A673 (cell line): ENCODE measurements at regions not wholly inside any gene's neighbourhood (a gene's known extent, or its start where the extent isn't known, plus 50 kb on each side); places are given as distances from the start of the nearest gene placed in this dataset.

ENCODE experiments used
- BruUV-seq: library from RNA; stranded (reverse); fragments of 400-500 nt; replicated peaks from 2 replicates; lab custom pipeline; 2021; lab: Mats Ljungman, UMichigan
- CTCF ChIA-PET: fragments of 300-600 bp; sonication (Branson Sonifier 250); formaldehyde crosslinking; loops from one replicate; lab custom pipeline; 2022; ENCODE audit warnings: antibody characterized with exemption; lab: Charles Lee
- POLR2A ChIA-PET: fragments of 300-600 bp; sonication (Branson Sonifier 250); formaldehyde crosslinking; loops from one replicate; lab custom pipeline; 2022; ENCODE audit warnings: antibody characterized with exemption; ENCODE audit not compliant: low non-redundant PET; lab: Charles Lee
- DNase-seq: peaks from one replicate; pipeline ENCODE4 v3.0.0-alpha.2; 2015; ENCODE audit warnings: low spot score
- H3K27ac ChIP-seq: fragments of 200-600 bp; sonication (generic); 2 replicates; pipeline ENCODE4 v1.5.1; 2016; ENCODE audit warnings: mixed run types, low read depth, mild to moderate bottlenecking, mixed read lengths, antibody characterized with exemption, low read length; ENCODE audit not compliant: poor library complexity, severe bottlenecking
- H3K27me3 ChIP-seq: fragments of 200-600 bp; sonication (generic); replicated peaks from 2 replicates; pipeline ENCODE4 v1.6.1; 2017; ENCODE audit warnings: mixed run types, low read depth, mild to moderate bottlenecking, mixed read lengths, antibody characterized with exemption, low read length; ENCODE audit not compliant: insufficient read depth, poor library complexity
- H3K36me3 ChIP-seq: fragments of 200-600 bp; sonication (generic); 2 replicates; pipeline ENCODE4 v1.6.1; 2016; ENCODE audit warnings: mixed run types, mild to moderate bottlenecking, mixed read lengths, antibody characterized with exemption, low read length; ENCODE audit not compliant: insufficient read depth, poor library complexity, severe bottlenecking
- H3K4me1 ChIP-seq: fragments of 200-600 bp; sonication (generic); 2 replicates; pipeline ENCODE4 v1.6.1; 2017; ENCODE audit warnings: mixed run types, mild to moderate bottlenecking, mixed read lengths, antibody characterized with exemption, low read length; ENCODE audit not compliant: insufficient read depth, poor library complexity, severe bottlenecking
- H3K4me3 ChIP-seq: fragments of 200-600 bp; sonication (generic); 2 replicates; pipeline ENCODE4 v1.5.1; 2016; ENCODE audit warnings: low read depth, mixed run types, mild to moderate bottlenecking, mixed read lengths, low read length; ENCODE audit not compliant: poor library complexity, severe bottlenecking
- H3K9me3 ChIP-seq: fragments of 200-600 bp; sonication (generic); 2 replicates; pipeline ENCODE4 v1.6.1; 2016; ENCODE audit warnings: mixed run types, low read depth, mild to moderate bottlenecking, mixed read lengths, antibody characterized with exemption, low read length; ENCODE audit not compliant: poor library complexity, severe bottlenecking
- EZH2 ChIP-seq: fragments of 200-600 bp; sonication (generic); IDR thresholded peaks from 2 replicates; pipeline ENCODE4 v1.6.1; 2017; ENCODE audit warnings: borderline replicate concordance, low read depth, mild to moderate bottlenecking, mixed read lengths, antibody characterized with exemption, low read length; ENCODE audit not compliant: poor library complexity, severe bottlenecking
- intact Hi-C: fragments of 100-400 bp; cut with micrococcal nuclease; formaldehyde crosslinking; loops from one replicate; pipeline ENCODE4 v1.10.0; 2022; ENCODE audit not compliant: unreplicated experiment
- TF ChIP-seq, protein P1 (sequence below): fragments of 300-800, 200-600 bp; sonication (generic); conservative IDR thresholded peaks from 2 replicates; pipeline ENCODE4 v1.5.1; 2017; ENCODE audit warnings: low read depth, mild to moderate bottlenecking, antibody characterized with exemption, low read length, moderate library complexity, mixed read lengths

DNA sequence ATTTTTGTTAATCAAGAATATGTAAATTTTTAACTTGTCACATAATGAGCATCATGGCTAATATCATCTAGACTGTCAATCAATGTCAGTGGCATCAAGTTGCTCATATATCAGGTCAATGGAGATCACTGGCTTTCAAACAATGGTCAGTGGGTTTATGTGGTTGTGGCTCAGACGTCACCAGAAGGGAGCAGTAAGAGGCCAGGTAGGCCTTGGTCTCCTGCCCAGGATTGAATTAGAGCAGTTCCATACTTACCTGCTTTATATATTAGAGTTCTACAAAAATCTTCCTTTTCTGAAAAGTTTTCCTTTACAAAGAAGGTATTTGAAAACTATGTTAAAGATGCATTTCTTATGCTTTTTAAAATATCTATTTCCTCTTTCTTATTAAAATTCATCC, 206.3 kb upstream of the B3GALT2 start:
- H3K4me3 ChIP-seq: no peak overlapping the region
- DNase-seq: no peak
- TF ChIP-seq EZH2: no peak
- TF ChIP-seq, protein P1, sequence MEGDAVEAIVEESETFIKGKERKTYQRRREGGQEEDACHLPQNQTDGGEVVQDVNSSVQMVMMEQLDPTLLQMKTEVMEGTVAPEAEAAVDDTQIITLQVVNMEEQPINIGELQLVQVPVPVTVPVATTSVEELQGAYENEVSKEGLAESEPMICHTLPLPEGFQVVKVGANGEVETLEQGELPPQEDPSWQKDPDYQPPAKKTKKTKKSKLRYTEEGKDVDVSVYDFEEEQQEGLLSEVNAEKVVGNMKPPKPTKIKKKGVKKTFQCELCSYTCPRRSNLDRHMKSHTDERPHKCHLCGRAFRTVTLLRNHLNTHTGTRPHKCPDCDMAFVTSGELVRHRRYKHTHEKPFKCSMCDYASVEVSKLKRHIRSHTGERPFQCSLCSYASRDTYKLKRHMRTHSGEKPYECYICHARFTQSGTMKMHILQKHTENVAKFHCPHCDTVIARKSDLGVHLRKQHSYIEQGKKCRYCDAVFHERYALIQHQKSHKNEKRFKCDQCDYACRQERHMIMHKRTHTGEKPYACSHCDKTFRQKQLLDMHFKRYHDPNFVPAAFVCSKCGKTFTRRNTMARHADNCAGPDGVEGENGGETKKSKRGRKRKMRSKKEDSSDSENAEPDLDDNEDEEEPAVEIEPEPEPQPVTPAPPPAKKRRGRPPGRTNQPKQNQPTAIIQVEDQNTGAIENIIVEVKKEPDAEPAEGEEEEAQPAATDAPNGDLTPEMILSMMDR: no peak
- ChIA-PET POLR2A (no interaction called here), CTCF (no interaction called here)
- no peaks in the 10 kb centered on the region for H3K4me1 ChIP-seq
- intact Hi-C loops: no loop called here
- no peak overlapping the region for H3K27ac ChIP-seq
- BruUV-seq: no TSS peak
- H3K36me3 ChIP-seq: no peaks in the 10 kb centered on the region
- no peaks in the 10 kb centered on the region for H3K27me3 ChIP-seq
- no peaks in the 10 kb centered on the region for H3K9me3 ChIP-seq

DNA sequence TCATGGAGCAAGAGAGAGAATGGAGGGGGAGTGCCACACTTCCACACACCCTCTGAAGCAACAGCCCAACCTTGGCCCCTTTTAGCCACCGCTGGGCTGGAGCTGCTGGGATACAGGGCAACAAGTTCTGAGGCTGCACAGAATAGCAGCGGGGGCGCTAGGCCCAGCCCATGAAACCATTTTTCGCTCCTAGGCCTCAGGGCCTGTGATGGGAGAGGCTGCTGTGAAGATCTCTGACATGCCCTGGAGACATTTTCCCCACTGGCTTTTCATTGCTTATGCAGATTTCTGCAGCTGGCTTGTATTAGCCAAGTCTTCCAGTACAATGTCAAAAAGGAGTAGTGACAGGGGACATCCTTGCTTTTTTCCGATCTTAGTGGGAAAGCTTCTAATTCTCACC, 202.3 kb upstream of the B3GALT2 start:
- no peak overlapping the region for H3K4me3 ChIP-seq
- POLR2A ChIA-PET: no interaction called here
- no TSS peak for BruUV-seq
- no peaks in the 10 kb centered on the region for H3K27me3 ChIP-seq
- H3K4me1 ChIP-seq: no peaks in the 10 kb centered on the region
- H3K9me3 ChIP-seq: no peaks in the 10 kb centered on the region
- CTCF ChIA-PET: no interaction called here
- no peak for DNase-seq
- TF ChIP-seq, protein P1: no peak
- H3K27ac ChIP-seq: no peak overlapping the region
- intact Hi-C loops: no loop called here
- no peaks in the 10 kb centered on the region for H3K36me3 ChIP-seq

DNA sequence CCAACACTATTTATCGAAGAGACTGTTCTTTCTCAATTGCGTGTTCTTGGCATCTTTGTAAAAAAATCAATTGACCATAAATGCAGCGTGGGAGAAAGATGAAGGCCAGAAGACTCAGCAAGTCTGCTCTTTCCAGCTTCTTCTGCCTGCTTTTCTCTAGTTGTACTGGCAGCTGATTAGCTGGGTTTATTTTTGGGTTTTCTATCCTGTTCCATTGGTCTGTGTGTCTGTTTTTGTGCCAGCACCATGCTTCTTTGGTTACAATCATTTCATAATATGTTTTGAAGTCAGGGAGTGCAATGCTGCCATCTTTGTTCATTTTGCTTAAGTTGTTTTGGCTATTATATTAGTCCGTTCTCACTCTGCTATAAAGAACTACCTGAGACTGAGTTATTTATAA, 201.8 kb upstream of the B3GALT2 start:
- Histone ChIP-seq H3K9me3 (no peaks in the 10 kb centered on the region), H3K36me3 (no peaks in the 10 kb centered on the region), H3K27ac (no peak overlapping the region), H3K4me1 (no peaks in the 10 kb centered on the region), H3K27me3 (no peaks in the 10 kb centered on the region), H3K4me3 (no peak overlapping the region)
- TF ChIP-seq, protein P1: no peak
- TF ChIP-seq EZH2: no peak
- ChIA-PET POLR2A (no interaction called here), CTCF (no interaction called here)
- DNase-seq: no peak
- no TSS peak for BruUV-seq
- intact Hi-C loops: no loop called here
